Retinal pigment epithelial cell (primary cell): ENCODE measurements at regions not wholly inside any gene's neighbourhood (a gene's known extent, or its start where the extent isn't known, plus 50 kb on each side); places are given as distances from the start of the nearest gene placed in this dataset.

Experiments used
- DNase-seq: peaks from one replicate; pipeline ENCODE4 v3.0.0-alpha.2; 2010; ENCODE audit warnings: low read depth
- H3K4me3 ChIP-seq: 2 replicates; pipeline ENCODE4 v1.5.1; 2011; ENCODE audit warnings: mild to moderate bottlenecking, low read length, control low read depth, moderate library complexity
- CTCF ChIP-seq: conservative IDR thresholded peaks from 2 replicates; pipeline ENCODE4 v1.5.1; 2011; ENCODE audit warnings: low read depth, low read length, control low read depth, inconsistent platforms

DNA sequence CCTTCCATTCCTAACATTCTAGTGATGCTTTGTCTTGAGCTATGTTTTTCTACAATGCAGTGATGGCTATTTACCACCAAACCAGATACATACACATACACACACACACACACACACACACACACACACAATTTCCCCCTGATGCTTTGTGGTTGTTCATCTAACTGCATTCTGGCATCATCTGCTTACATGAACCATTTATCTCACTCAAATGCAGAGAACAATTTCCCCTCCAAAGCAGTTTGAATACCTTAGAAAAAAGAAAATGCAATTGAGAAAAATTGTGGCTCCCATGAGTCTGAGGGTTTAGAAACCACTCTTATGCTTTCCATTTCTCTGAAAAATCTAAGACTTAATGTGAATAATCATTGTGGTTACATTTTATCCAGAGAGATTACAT, 1024.8 kb downstream of the TLE4 start:
- DNase-seq: no peak
- TF ChIP-seq CTCF: no peak
- no peak overlapping the region for H3K4me3 ChIP-seq

DNA sequence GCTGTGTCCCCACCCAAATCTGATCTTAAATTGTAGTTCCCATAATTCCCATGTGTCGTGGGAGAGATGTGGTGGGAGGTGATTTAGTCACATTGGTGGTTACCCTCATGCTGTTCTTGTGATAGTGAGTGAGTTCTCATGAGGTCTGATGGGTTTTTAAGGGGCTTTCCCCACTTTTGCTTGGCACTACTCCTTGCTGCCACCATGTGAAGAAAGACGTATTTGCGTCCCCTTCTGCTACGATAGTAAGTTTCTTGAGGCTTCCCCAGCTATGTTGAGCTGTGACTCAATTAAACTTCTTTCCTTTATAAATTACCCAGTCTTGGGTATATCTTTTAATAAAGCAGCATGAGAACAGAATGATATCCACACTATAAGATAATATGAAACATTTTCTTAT, 1023.4 kb downstream of the TLE4 start:
- DNase-seq: no peak
- no peak for TF ChIP-seq CTCF
- H3K4me3 ChIP-seq: no peak overlapping the region

- no peak for TF ChIP-seq CTCF
- DNase-seq: no peak
Observed at GRCh38 chr9:80592413-80592812, 1020.6 kb downstream of the TLE4 start.

GRCh38 chr9:80586786-80587330, 1015.1 kb downstream of the TLE4 start:
- no peak overlapping the region for H3K4me3 ChIP-seq
- no peak for TF ChIP-seq CTCF
- no peak for DNase-seq

More at GRCh38 chr9:80592413-80592812, 1020.6 kb downstream of the TLE4 start:
- no peak overlapping the region for H3K4me3 ChIP-seq

DNA sequence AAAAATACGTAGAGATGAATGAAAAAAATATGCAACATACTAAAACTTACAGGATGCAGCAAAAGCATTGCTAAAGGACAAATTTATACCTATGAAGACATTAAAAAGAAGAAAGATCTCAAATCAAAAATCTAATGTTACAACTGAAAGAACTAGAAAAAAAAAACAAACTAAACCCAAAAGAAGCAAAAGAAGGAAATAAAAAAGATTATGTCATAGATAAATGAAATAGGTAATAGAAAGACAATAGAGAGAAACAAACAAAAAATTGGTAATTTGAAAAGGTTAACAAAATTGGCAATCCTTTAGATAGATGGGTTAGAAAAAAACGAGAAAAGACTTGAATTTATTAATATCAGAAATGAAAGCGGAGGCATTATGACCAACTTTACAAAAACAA, 1000.2 kb downstream of the TLE4 start:
- no peak for DNase-seq
- no peak for TF ChIP-seq CTCF
- no peak overlapping the region for H3K4me3 ChIP-seq

- no peak for TF ChIP-seq CTCF
- H3K4me3 ChIP-seq: no peak overlapping the region
- no peak for DNase-seq
Observed at GRCh38 chr9:80569236-80569635, 997.5 kb downstream of the TLE4 start.

GRCh38 chr9:80561526-80561925, 989.8 kb downstream of the TLE4 start:
- no peak overlapping the region for H3K4me3 ChIP-seq
- DNase-seq: no peak
- no peak for TF ChIP-seq CTCF
